ENCODE measurements at regions not wholly inside any gene's neighbourhood (a gene's known extent, or its start where the extent isn't known, plus 50 kb on each side); places are given as distances from the start of the nearest gene placed in this dataset.

DNA sequence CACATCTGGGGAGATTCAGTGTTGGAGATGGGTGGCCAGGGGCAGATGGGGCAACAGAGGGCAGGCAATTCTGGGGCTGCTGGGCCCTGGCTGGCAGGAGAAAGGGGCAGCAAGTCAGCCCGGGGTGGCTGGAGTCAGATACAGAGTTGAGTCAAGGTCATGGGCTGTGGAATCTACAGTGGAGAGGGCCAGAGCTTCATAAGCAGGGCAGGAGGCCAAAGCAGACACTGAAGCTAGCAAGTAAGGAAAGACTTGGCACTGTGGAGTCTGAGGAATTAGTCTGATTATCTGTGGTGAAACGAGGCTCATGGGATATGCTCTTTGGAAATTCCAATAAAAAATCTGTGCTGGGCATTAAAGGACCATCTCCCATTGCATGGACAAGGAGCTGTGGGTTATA is 95.5 kb downstream of the TMX1 start:
- no peaks in the 10 kb centered on the region for H3K36me3 ChIP-seq (ENCODE audit: insufficient read depth, low read length)
- Mint-ChIP-seq H3K27me3 (peaks cover 18% of the 10 kb centered on the region), H3K27ac (no peak overlapping the region), H3K9me3 (no peaks in the 10 kb centered on the region), H3K4me1 (ENCODE audit: low read depth) (no peaks in the 10 kb centered on the region), H3K4me3 (no peak overlapping the region), H3K36me3 (ENCODE audit: low read depth) (no peaks in the 10 kb centered on the region)
- no peak overlapping the region for H3K4me3 ChIP-seq (ENCODE audit: low read length)
- H3K9me3 ChIP-seq (ENCODE audit: control insufficient read depth in 1 of 2, insufficient read depth in 1 of 2, low read length in 2 of 2): no peaks in the 10 kb centered on the region
- DNase-seq: no peak
- no peaks in the 10 kb centered on the region for H3K4me1 ChIP-seq (ENCODE audit: insufficient read depth, low read length)
- intact Hi-C loops (cut with DNase I, micrococcal nuclease): no loop called here
- CTCF ChIA-PET: no interaction called here
- ATAC-seq (ENCODE audit: poor library complexity): no peak
- H3K27me3 ChIP-seq (ENCODE audit: control insufficient read depth in 1 of 2, insufficient read depth in 2 of 2, low read length in 2 of 2): peaks cover 0 to 1% of the 10 kb centered on the region in 2 experiments
- POLR2A ChIA-PET: no interaction called here
- TF ChIP-seq, protein P1, sequence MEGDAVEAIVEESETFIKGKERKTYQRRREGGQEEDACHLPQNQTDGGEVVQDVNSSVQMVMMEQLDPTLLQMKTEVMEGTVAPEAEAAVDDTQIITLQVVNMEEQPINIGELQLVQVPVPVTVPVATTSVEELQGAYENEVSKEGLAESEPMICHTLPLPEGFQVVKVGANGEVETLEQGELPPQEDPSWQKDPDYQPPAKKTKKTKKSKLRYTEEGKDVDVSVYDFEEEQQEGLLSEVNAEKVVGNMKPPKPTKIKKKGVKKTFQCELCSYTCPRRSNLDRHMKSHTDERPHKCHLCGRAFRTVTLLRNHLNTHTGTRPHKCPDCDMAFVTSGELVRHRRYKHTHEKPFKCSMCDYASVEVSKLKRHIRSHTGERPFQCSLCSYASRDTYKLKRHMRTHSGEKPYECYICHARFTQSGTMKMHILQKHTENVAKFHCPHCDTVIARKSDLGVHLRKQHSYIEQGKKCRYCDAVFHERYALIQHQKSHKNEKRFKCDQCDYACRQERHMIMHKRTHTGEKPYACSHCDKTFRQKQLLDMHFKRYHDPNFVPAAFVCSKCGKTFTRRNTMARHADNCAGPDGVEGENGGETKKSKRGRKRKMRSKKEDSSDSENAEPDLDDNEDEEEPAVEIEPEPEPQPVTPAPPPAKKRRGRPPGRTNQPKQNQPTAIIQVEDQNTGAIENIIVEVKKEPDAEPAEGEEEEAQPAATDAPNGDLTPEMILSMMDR (IDR thresholded peaks at IDR 0.05): no peak
- no peak overlapping the region for H3K27ac ChIP-seq (ENCODE audit: low read depth in 1 of 2, low read length in 2 of 2)

DNA sequence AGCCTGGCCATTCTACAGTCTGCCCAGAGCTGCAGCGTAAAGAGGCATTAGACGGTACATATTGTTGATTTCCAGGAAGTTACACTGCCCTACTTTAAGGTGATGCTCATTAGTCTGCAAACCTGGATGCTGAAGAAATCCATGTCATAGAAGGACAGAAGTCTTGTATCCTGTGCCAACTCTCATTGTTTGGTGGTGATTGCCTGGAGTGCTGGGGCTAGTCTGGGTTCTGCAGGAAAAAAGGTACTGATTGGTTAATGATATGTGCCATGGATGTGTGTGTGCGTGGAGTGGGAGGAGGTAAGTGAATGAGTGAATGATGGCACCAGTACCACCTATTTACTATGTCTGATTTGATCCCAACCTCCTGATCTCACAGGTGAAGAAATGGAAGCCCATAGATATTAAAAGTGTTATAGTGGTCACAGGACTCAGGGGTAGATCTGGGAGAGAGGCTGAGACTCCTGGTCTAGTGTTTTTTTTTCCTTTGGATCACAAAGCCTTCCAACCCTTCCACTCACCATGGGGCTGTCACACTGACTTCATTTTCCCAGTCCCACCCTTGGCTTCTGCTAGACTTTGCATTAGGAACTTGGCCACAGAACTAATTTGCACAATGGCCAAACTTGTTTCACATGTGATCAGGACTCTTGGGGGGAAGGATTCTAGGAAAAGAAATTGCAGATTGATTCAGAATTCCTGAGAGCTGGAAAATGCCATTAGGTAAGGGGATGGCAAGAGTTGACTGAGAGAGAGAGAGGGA is 96.1 kb downstream of the TMX1 start:
- no peak for DNase-seq
- Mint-ChIP-seq H3K4me1 (ENCODE audit: low read depth) (no peaks in the 10 kb centered on the region), H3K27me3 (peaks cover 18% of the 10 kb centered on the region), H3K9me3 (no peaks in the 10 kb centered on the region), H3K4me3 (no peak overlapping the region), H3K27ac (no peak overlapping the region), H3K36me3 (ENCODE audit: low read depth) (no peaks in the 10 kb centered on the region)
- Histone ChIP-seq H3K27me3 (ENCODE audit: control insufficient read depth in 1 of 2, insufficient read depth in 2 of 2, low read length in 2 of 2) (no peaks in the 10 kb centered on the region), H3K36me3 (ENCODE audit: insufficient read depth, low read length) (no peaks in the 10 kb centered on the region), H3K27ac (ENCODE audit: low read depth in 1 of 2, low read length in 2 of 2) (no peak overlapping the region), H3K4me1 (ENCODE audit: insufficient read depth, low read length) (no peaks in the 10 kb centered on the region), H3K9me3 (ENCODE audit: control insufficient read depth in 1 of 2, insufficient read depth in 1 of 2, low read length in 2 of 2) (no peaks in the 10 kb centered on the region), H3K4me3 (ENCODE audit: low read length) (no peak overlapping the region)
- POLR2A ChIA-PET: no interaction called here
- intact Hi-C loops (cut with DNase I, micrococcal nuclease): no loop called here
- no peak for ATAC-seq (ENCODE audit: poor library complexity)
- CTCF ChIA-PET: no interaction called here
- TF ChIP-seq, protein P1 (IDR thresholded peaks at IDR 0.05): no peak

DNA sequence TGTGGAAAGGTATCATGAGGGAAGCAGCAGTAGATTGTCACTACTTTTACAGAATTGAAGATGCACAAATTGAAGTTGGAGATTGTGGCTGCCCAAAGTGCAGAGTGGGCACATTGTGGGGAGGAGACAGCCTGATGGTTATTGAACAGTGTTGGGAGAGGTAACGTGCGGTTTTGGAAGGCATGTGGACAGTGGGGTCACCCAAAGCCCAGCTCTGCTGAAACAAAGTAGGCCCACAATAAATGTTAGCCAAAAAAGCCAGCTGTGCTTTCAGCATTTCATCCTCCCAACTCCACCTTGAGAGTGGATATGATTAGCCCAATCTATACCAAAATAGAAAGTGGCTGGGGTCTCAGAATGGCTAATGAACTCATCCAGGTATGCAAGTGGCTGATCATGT is 96.7 kb downstream of the TMX1 start:
- no peaks in the 10 kb centered on the region for H3K9me3 Mint-ChIP-seq

More for the DNA sequence above, 96.7 kb downstream of the TMX1 start:
- POLR2A ChIA-PET: no interaction called here
- TF ChIP-seq, protein P1 (IDR thresholded peaks at IDR 0.05): no peak
- Mint-ChIP-seq H3K4me1 (ENCODE audit: low read depth) (no peaks in the 10 kb centered on the region), H3K4me3 (no peak overlapping the region), H3K27ac (no peak overlapping the region), H3K27me3 (peaks cover 15% of the 10 kb centered on the region), H3K36me3 (ENCODE audit: low read depth) (no peaks in the 10 kb centered on the region)
- no peak for ATAC-seq (ENCODE audit: poor library complexity)
- no peak overlapping the region for H3K27ac ChIP-seq (ENCODE audit: low read depth in 1 of 2, low read length in 2 of 2)
- H3K9me3 ChIP-seq (ENCODE audit: control insufficient read depth in 1 of 2, insufficient read depth in 1 of 2, low read length in 2 of 2): no peaks in the 10 kb centered on the region
- no peak overlapping the region for H3K4me3 ChIP-seq (ENCODE audit: low read length)
- no peak for DNase-seq
- H3K4me1 ChIP-seq (ENCODE audit: insufficient read depth, low read length): no peaks in the 10 kb centered on the region
- H3K36me3 ChIP-seq (ENCODE audit: insufficient read depth, low read length): no peaks in the 10 kb centered on the region
- H3K27me3 ChIP-seq (ENCODE audit: control insufficient read depth in 1 of 2, insufficient read depth in 2 of 2, low read length in 2 of 2): no peaks in the 10 kb centered on the region
- CTCF ChIA-PET: no interaction called here
- intact Hi-C loops (cut with DNase I, micrococcal nuclease): no loop called here
